K562 (cell line): ENCODE measurements at regions not wholly inside any gene's neighbourhood (a gene's known extent, or its start where the extent isn't known, plus 50 kb on each side); places are given as distances from the start of the nearest gene placed in this dataset.

ENCODE experiments used
- ATAC-seq: fragments of 200-7000 bp; cut with Tn5 transposase; 3 replicates; pipeline ENCODE4 v1.9.1; 2020; ENCODE audit warnings: moderate library complexity
- BruUV-seq: library from RNA; stranded (reverse); fragments of 400-500 nt; replicated peaks from 2 replicates; lab custom pipeline; 2021; lab: Mats Ljungman, UMichigan
- CTCF ChIA-PET: fragments of 300-600 bp; formaldehyde crosslinking; extraction: SDS; loops from one replicate; lab custom pipeline; 2021; ENCODE audit warnings: low intra/inter-chr PET ratio; lab: Yijun Ruan, JAX
- POLR2A ChIA-PET: fragments of 300-600, 350-650 bp; sonication (Branson Sonifier 250); formaldehyde crosslinking; extraction: SDS; loops from one replicate; lab custom pipeline; 2021; ENCODE audit warnings: antibody characterized with exemption, inconsistent platforms; lab: Yijun Ruan, JAX
- DNase-seq, 4 experiments: peaks; one replicate each; pipeline versions ENCODE4 v3.0.0 to v3.0.0-alpha.2; 2011 to 2018; ENCODE audit warnings: low spot score in 3 of 4, mixed read lengths in 3 of 4; ENCODE audit errors: extremely low read depth in 1 of 4
- FAIRE-seq: peaks from 2 replicates; lab custom pipeline; 2011; peaks lifted over from hg19 to GRCh38; lab: Jason Lieb, UNC
- H2AFZ ChIP-seq: 2 replicates; pipeline ENCODE4 v1.6.0; 2011; ENCODE audit warnings: low read depth, low read length, control low read depth, inconsistent platforms
- H3K27ac ChIP-seq: fragments of 200-600 bp; 3 replicates; pipeline ENCODE4 v1.8.0; 2011; ENCODE audit warnings: low read depth, mild to moderate bottlenecking, control low read depth, inconsistent platforms, low read length, moderate library complexity, mixed read lengths; ENCODE audit errors: extremely low read depth
- H3K27me3 ChIP-seq, 2 experiments: fragments of 300-600 bp in 1 of 2; 2 replicates in 1 of 2; 3 replicates in 1 of 2; pipeline versions ENCODE4 v1.6.0 to v1.8.0; 2011; ENCODE audit warnings: inconsistent platforms in 2 of 2, low read length in 2 of 2, mild to moderate bottlenecking in 1 of 2, mixed read lengths in 1 of 2, moderate library complexity in 1 of 2; ENCODE audit not compliant: control insufficient read depth in 2 of 2, insufficient read depth in 2 of 2
- H3K36me3 ChIP-seq: fragments of 300-600 bp; 3 replicates; pipeline ENCODE4 v1.8.0; 2011; ENCODE audit warnings: mild to moderate bottlenecking, low read length, inconsistent platforms; ENCODE audit not compliant: control insufficient read depth, insufficient read depth
- H3K4me1 ChIP-seq, 2 experiments: fragments of 200-600 bp in 1 of 2; replicated peaks in 1 of 2; 2 replicates in 1 of 2; 3 replicates in 1 of 2; pipeline versions ENCODE4 v1.5.1 to v1.8.0; 2011; ENCODE audit warnings: inconsistent platforms in 2 of 2, low read length in 2 of 2, mild to moderate bottlenecking in 1 of 2, mixed read lengths in 1 of 2, moderate library complexity in 1 of 2; ENCODE audit not compliant: control insufficient read depth in 2 of 2, insufficient read depth in 2 of 2
- H3K4me2 ChIP-seq: 2 replicates; pipeline ENCODE4 v1.6.1; 2011; ENCODE audit warnings: low read length, control low read depth, inconsistent platforms, mixed read lengths; ENCODE audit not compliant: insufficient read depth
- H3K4me3 ChIP-seq: fragments of 200-600 bp; sonication (generic), shearing (Covaris generic); 2 replicates; pipeline ENCODE4 v1.5.1; 2016; ENCODE audit warnings: control low read depth, inconsistent platforms
- H3K79me2 ChIP-seq: fragments of 200-600 bp; 3 replicates; pipeline ENCODE4 v1.8.0; 2011; ENCODE audit warnings: low read length, inconsistent platforms; ENCODE audit not compliant: control insufficient read depth, insufficient read depth
- H3K9ac ChIP-seq, 2 experiments: 2 replicates each; pipeline versions ENCODE4 v1.6.0 to v1.6.1; 2011; ENCODE audit warnings: low read depth in 2 of 2, low read length in 2 of 2, control low read depth in 1 of 2, inconsistent platforms in 1 of 2, mild to moderate bottlenecking in 1 of 2, mixed read lengths in 1 of 2; ENCODE audit not compliant: insufficient read depth in 1 of 2
- H3K9me1 ChIP-seq: one replicate; pipeline ENCODE4 v1.6.0; 2011; ENCODE audit warnings: inconsistent platforms, mild to moderate bottlenecking, low read length, moderate library complexity; ENCODE audit not compliant: control insufficient read depth, insufficient read depth
- H3K9me3 ChIP-seq: replicated peaks from 2 replicates; pipeline ENCODE4 v1.5.1; 2011; ENCODE audit warnings: low read depth, low read length, inconsistent platforms; ENCODE audit not compliant: control insufficient read depth, insufficient read depth
- H4K20me1 ChIP-seq: replicated peaks from 2 replicates; pipeline ENCODE4 v1.6.1; 2011; ENCODE audit warnings: low read length, inconsistent platforms, mixed read lengths; ENCODE audit not compliant: control insufficient read depth, insufficient read depth
- CREB5 ChIP-seq: fragments of 250-450 bp; sonication (Bioruptor Pico); IDR thresholded peaks from 2 replicates; pipeline ENCODE4 v1.5.0; 2020; ENCODE audit warnings: mild to moderate bottlenecking
- CTCF ChIP-seq, 3 experiments: IDR thresholded peaks in 2 of 3; conservative IDR thresholded peaks in 1 of 3; 2 replicates each; pipeline ENCODE4 v1.5.1; 2011 to 2012; ENCODE audit warnings: low read length in 3 of 3, mild to moderate bottlenecking in 3 of 3, control low read depth in 2 of 3, improper control_type of control experiment in 1 of 3, inconsistent platforms in 1 of 3, low read depth in 1 of 3, mixed read lengths in 1 of 3, moderate library complexity in 1 of 3; ENCODE audit not compliant: insufficient read depth in 2 of 3
- GABPB2 ChIP-seq: fragments of 250-450 bp; sonication (Bioruptor Pico); conservative IDR thresholded peaks from 2 replicates; pipeline ENCODE4 v1.5.1; 2021; ENCODE audit warnings: mild to moderate bottlenecking
- MAFG ChIP-seq: fragments of 450-650 bp; conservative IDR thresholded peaks from 2 replicates; pipeline ENCODE4 v1.6.1; 2016; ENCODE audit warnings: missing genetic modification characterization, missing compliant biosample characterization
- NR2C1 ChIP-seq, 2 experiments: fragments of 450-650 bp; IDR thresholded peaks; 2 replicates each; pipeline ENCODE4 v1.6.1; 2017; ENCODE audit warnings: mild to moderate bottlenecking in 2 of 2, antibody characterized with exemption in 1 of 2, inconsistent platforms in 1 of 2, missing compliant biosample characterization in 1 of 2, missing genetic modification characterization in 1 of 2
- STAT5B ChIP-seq: fragments of 250-450 bp; sonication (Bioruptor Pico); IDR thresholded peaks from 2 replicates; pipeline ENCODE4 v1.8.0; 2021; ENCODE audit warnings: mild to moderate bottlenecking, inconsistent platforms
- ZNF318 ChIP-seq, 2 experiments: fragments of 450-650 bp; IDR thresholded peaks; 2 replicates each; pipeline ENCODE4 v1.6.1; 2016; ENCODE audit warnings: mild to moderate bottlenecking in 2 of 2, borderline replicate concordance in 1 of 2, low read depth in 1 of 2, moderate library complexity in 1 of 2
- WGBS: fragments of 100-300 bp; shearing (Covaris generic); methylation state at CpG from one replicate; pipeline ENCODE4 v1.1.6; 2016; ENCODE audit warnings: low coverage, mixed read lengths; ENCODE audit not compliant: insufficient coverage; ENCODE audit errors: missing lambda C conversion rate; 5-methylcytosine and 5-hydroxymethylcytosine counted together
- in situ Hi-C: fragments of 300-500 bp; cut with MboI; formaldehyde crosslinking; loops from 4 replicates; pipeline ENCODE4 v1.15.0; 2018; ENCODE audit warnings: inconsistent platforms, mixed read lengths
- intact Hi-C: fragments of 100-400 bp; cut with micrococcal nuclease; formaldehyde crosslinking; loops from 2 replicates; pipeline ENCODE4 v1.14.2; 2022

- no peaks in the 10 kb centered on the region for H3K9me1 ChIP-seq
- H3K36me3 ChIP-seq: no peaks in the 10 kb centered on the region
- no peaks in the 10 kb centered on the region for H3K9me3 ChIP-seq
- H3K4me2 ChIP-seq: no peak overlapping the region
- H3K9ac ChIP-seq: no peak overlapping the region
- H3K4me3 ChIP-seq: no peak overlapping the region
- H3K27ac ChIP-seq: no peak overlapping the region
- ATAC-seq (no peak), FAIRE-seq (no peak), DNase-seq (no peak)
- no peaks in the 10 kb centered on the region for H3K79me2 ChIP-seq
- POLR2A ChIA-PET: interaction anchor here (0.8 kb wide), 1 partner anchor 28 kb away, joined by 5 read pairs; no protein-coding TSS in a partner anchor
- CTCF ChIA-PET: no interaction called here
- no peaks in the 10 kb centered on the region for H3K27me3 ChIP-seq
- H4K20me1 ChIP-seq: no peaks in the 10 kb centered on the region
- in situ Hi-C loops (no loop called here), intact Hi-C loops (no loop called here)
- TF ChIP-seq NR2C1 (IDR thresholded peaks at IDR 0.05) (no peak), NR2C1 (tag; IDR thresholded peaks at IDR 0.05) (no peak), CTCF (IDR thresholded peaks at IDR 0.05 in 2 of 3, conservative IDR thresholded peaks at IDR 0.05 in 1 of 3; ENCODE audit: insufficient read depth in 2 of 3, low read depth in 1 of 3, low read length in 3 of 3) (no peak), STAT5B (CRISPR knock-in tag) (no peak), ZNF318 (IDR thresholded peaks at IDR 0.05; ENCODE audit: borderline replicate concordance in 1 of 2, low read depth in 1 of 2) (no peak), GABPB2 (no peak), CREB5 (CRISPR knock-in tag) (no peak), MAFG (tag) (no peak)
- BruUV-seq: no TSS peak
- no peaks in the 10 kb centered on the region; a peak in 1 of 5 replicates for H3K4me1 ChIP-seq
- no peak overlapping the region for H2AFZ ChIP-seq
- 36% methylated on average over 7 of the region's 7 CpGs for WGBS
Measured at GRCh38 chr2:222760301-222760897, 88.9 kb downstream of the MOGAT1 start.
